CD14-positive monocyte (primary cell): ENCODE measurements at regions not wholly inside any gene's neighbourhood (a gene's known extent, or its start where the extent isn't known, plus 50 kb on each side); places are given as distances from the start of the nearest gene placed in this dataset.

Source experiments
- DNase-seq, 3 donors: peaks; one replicate each; pipeline ENCODE4 v3.0.0-alpha.2; 2011 to 2022
- H2AFZ ChIP-seq: 2 replicates; pipeline ENCODE4 v1.6.0; 2012; ENCODE audit warnings: mild to moderate bottlenecking, low read depth, low read length, inconsistent platforms; ENCODE audit not compliant: insufficient read depth, poor library complexity, severe bottlenecking
- H3K27ac ChIP-seq, 2 donors: 1 replicate in 1 of 2; 2 replicates in 1 of 2; pipeline ENCODE4 v1.5.1; 2012 to 2013; ENCODE audit warnings: low read length in 2 of 2, control low read depth in 1 of 2, inconsistent platforms in 1 of 2, low read depth in 1 of 2, mild to moderate bottlenecking in 1 of 2
- H3K27me3 ChIP-seq, 2 donors: one replicate each; pipeline versions ENCODE4 v1.6.0 to v1.6.1; 2011 to 2013; ENCODE audit warnings: low read length in 2 of 2; ENCODE audit not compliant: control insufficient read depth in 2 of 2, insufficient read depth in 2 of 2
- H3K36me3 ChIP-seq, 2 donors: replicated peaks in 1 of 2; 1 replicate in 1 of 2; 2 replicates in 1 of 2; pipeline versions ENCODE4 v1.5.1 to v1.6.1; 2012 to 2013; ENCODE audit warnings: low read length in 2 of 2, control low read depth in 1 of 2, inconsistent platforms in 1 of 2, mild to moderate bottlenecking in 1 of 2; ENCODE audit not compliant: insufficient read depth in 2 of 2, control insufficient read depth in 1 of 2
- H3K4me1 ChIP-seq, 2 donors: 1 replicate in 1 of 2; 2 replicates in 1 of 2; pipeline versions ENCODE4 v1.5.1 to v1.6.1; 2012 to 2013; ENCODE audit warnings: low read length in 2 of 2, control low read depth in 1 of 2, inconsistent platforms in 1 of 2, mild to moderate bottlenecking in 1 of 2, moderate library complexity in 1 of 2; ENCODE audit not compliant: insufficient read depth in 2 of 2, control insufficient read depth in 1 of 2
- H3K4me2 ChIP-seq: replicated peaks from 2 replicates; pipeline ENCODE3; 2012; ENCODE audit warnings: low read length, moderate library complexity, mild to moderate bottlenecking; ENCODE audit not compliant: poor library complexity, severe bottlenecking; ENCODE audit errors: extremely low read depth
- H3K4me3 ChIP-seq, 3 experiments: fragments of 200-600 bp in 1 of 3; sonication (generic) in 1 of 3; replicated peaks in 1 of 3; 1 replicate in 2 of 3; 2 replicates in 1 of 3; pipeline ENCODE4 v1.5.1; 2011 to 2013; ENCODE audit warnings: low read length in 3 of 3, mild to moderate bottlenecking in 3 of 3, control low read depth in 2 of 3, low read depth in 2 of 3, inconsistent platforms in 1 of 3, moderate library complexity in 1 of 3
- H3K79me2 ChIP-seq: 2 replicates; pipeline ENCODE4 v1.6.0; 2012; ENCODE audit warnings: mild to moderate bottlenecking, control low read depth, inconsistent platforms, low read length, moderate library complexity; ENCODE audit not compliant: insufficient read depth
- H3K9ac ChIP-seq: 2 replicates; pipeline ENCODE4 v1.6.0; 2017; ENCODE audit warnings: low read length, mild to moderate bottlenecking; ENCODE audit not compliant: insufficient read depth, poor library complexity, severe bottlenecking
- H3K9me3 ChIP-seq, 2 donors: replicated peaks in 1 of 2; 1 replicate in 1 of 2; 2 replicates in 1 of 2; pipeline versions ENCODE4 v1.5.1 to v1.6.1; 2012 to 2013; ENCODE audit warnings: low read length in 2 of 2, control low read depth in 1 of 2; ENCODE audit not compliant: control insufficient read depth in 1 of 2, insufficient read depth in 1 of 2
- H4K20me1 ChIP-seq: 2 replicates; pipeline ENCODE4 v1.6.0; 2012; ENCODE audit warnings: mild to moderate bottlenecking, low read length, control low read depth, moderate library complexity; ENCODE audit not compliant: insufficient read depth
- H3K27ac Mint-ChIP-seq, 7 donors: one replicate each; pipeline ENCODE4 v1.8.0; 2020; ENCODE audit warnings: mild to moderate bottlenecking in 7 of 7, mixed read lengths in 7 of 7, moderate library complexity in 6 of 7, inconsistent platforms in 2 of 7
- H3K27me3 Mint-ChIP-seq, 3 donors: one replicate each; pipeline ENCODE4 v1.8.0; 2021 to 2022; ENCODE audit warnings: low read depth in 3 of 3, mild to moderate bottlenecking in 3 of 3, mixed read lengths in 3 of 3, moderate library complexity in 3 of 3, inconsistent platforms in 1 of 3
- H3K36me3 Mint-ChIP-seq, 2 donors: one replicate each; pipeline ENCODE4 v1.8.0; 2020; ENCODE audit warnings: mixed read lengths in 2 of 2, inconsistent platforms in 1 of 2, mild to moderate bottlenecking in 1 of 2
- H3K4me1 Mint-ChIP-seq: one replicate; pipeline ENCODE4 v1.8.0; 2020; ENCODE audit warnings: mild to moderate bottlenecking, mixed read lengths
- H3K4me3 Mint-ChIP-seq, 2 donors: one replicate each; pipeline ENCODE4 v1.8.0; 2020; ENCODE audit warnings: mild to moderate bottlenecking in 2 of 2, mixed read lengths in 2 of 2, moderate library complexity in 1 of 2
- H3K9me3 Mint-ChIP-seq, 7 donors: one replicate each; pipeline ENCODE4 v1.8.0; 2020 to 2022; ENCODE audit warnings: mixed read lengths in 7 of 7, mild to moderate bottlenecking in 6 of 7, moderate library complexity in 6 of 7, inconsistent platforms in 2 of 7
- CTCF ChIP-seq: fragments of 200-600 bp; IDR thresholded peaks from one replicate; pipeline ENCODE4 v1.8.0; 2022; ENCODE audit warnings: antibody characterized with exemption, mild to moderate bottlenecking
- WGBS: methylation state at CpG from one replicate; pipeline ENCODE4 v1.1.5; 2013; ENCODE audit warnings: missing lambda C conversion rate; ENCODE audit not compliant: insufficient coverage; 5-methylcytosine and 5-hydroxymethylcytosine counted together
- intact Hi-C, 2 donors: fragments of 100-400 bp; cut with micrococcal nuclease; formaldehyde crosslinking; loops; one replicate each; pipeline versions ENCODE4 v1.15.0 to v1.15.1; 2023

- Mint-ChIP-seq H3K27me3 (no peaks in the 10 kb centered on the region), H3K36me3 (no peaks in the 10 kb centered on the region), H3K4me3 (no peak overlapping the region), H3K4me1 (no peaks in the 10 kb centered on the region), H3K9me3 (peaks cover 0 to 26% (median 10%) of the 10 kb centered on the region in 7 donors), H3K27ac (no peak overlapping the region)
- no peak for TF ChIP-seq CTCF
- no peaks in the 10 kb centered on the region for H3K27me3 ChIP-seq
- peaks cover 0 to 12% of the 10 kb centered on the region in 2 donors for H3K9me3 ChIP-seq
- 100% methylated on average over 1 of the region's 8 CpGs for WGBS
- no peaks in the 10 kb centered on the region for H3K79me2 ChIP-seq
- no peak overlapping the region for H3K4me3 ChIP-seq
- H4K20me1 ChIP-seq, result no peaks in the 10 kb centered on the region
- no peak overlapping the region for H3K4me2 ChIP-seq
- no peaks in the 10 kb centered on the region for H3K36me3 ChIP-seq
- intact Hi-C loops, result no loop called here
- H3K27ac ChIP-seq, result no peak overlapping the region
- no peak overlapping the region for H2AFZ ChIP-seq
- H3K9ac ChIP-seq, result no peak overlapping the region
- no peak for DNase-seq
- no peaks in the 10 kb centered on the region for H3K4me1 ChIP-seq
Measured at GRCh38 chr7:67535241-67535989, 538.8 kb downstream of the TYW1 start.

- peaks cover 2 to 34% (median 11%) of the 10 kb centered on the region in 7 donors for H3K9me3 Mint-ChIP-seq
- Histone ChIP-seq H3K4me2 (no peak overlapping the region), H3K9me3 (peaks cover 0 to 24% of the 10 kb centered on the region in 2 donors), H3K36me3 (no peaks in the 10 kb centered on the region), H3K4me1 (no peaks in the 10 kb centered on the region), H3K9ac (no peak overlapping the region), H4K20me1 (no peaks in the 10 kb centered on the region), H3K4me3 (no peak overlapping the region), H2AFZ (no peak overlapping the region), H3K27ac (no peak overlapping the region), H3K79me2 (no peaks in the 10 kb centered on the region), H3K27me3 (no peaks in the 10 kb centered on the region)
- H3K4me1 Mint-ChIP-seq, result no peaks in the 10 kb centered on the region
- no peak for DNase-seq
- no peak for TF ChIP-seq CTCF
- no peaks in the 10 kb centered on the region for H3K27me3 Mint-ChIP-seq
- WGBS, result 90% methylated on average over 6 of the region's 8 CpGs
- H3K4me3 Mint-ChIP-seq, result no peak overlapping the region
- intact Hi-C loops, result no loop called here
- H3K27ac Mint-ChIP-seq, result no peak overlapping the region
- H3K36me3 Mint-ChIP-seq, result no peaks in the 10 kb centered on the region
Measured at GRCh38 chr7:67542916-67543315, 546.3 kb downstream of the TYW1 start.
